Large intestine (tissue), 3 donors: ENCODE measurements at regions not wholly inside any gene's neighbourhood (a gene's known extent, or its start where the extent isn't known, plus 50 kb on each side); places are given as distances from the start of the nearest gene placed in this dataset.

Experiments
- DNase-seq, 2 donors: peaks; one replicate each; pipeline versions ENCODE4 v3.0.0 to v3.0.0-alpha.2; 2013
- H3K27ac ChIP-seq: one replicate; pipeline ENCODE4 v1.5.1; 2013; ENCODE audit warnings: low read length
- H3K27me3 ChIP-seq: 2 replicates; pipeline ENCODE4 v1.6.1; 2013; ENCODE audit warnings: low read length; ENCODE audit not compliant: control insufficient read depth, insufficient read depth
- H3K36me3 ChIP-seq: 2 replicates; pipeline ENCODE4 v1.6.1; 2013; ENCODE audit warnings: low read length; ENCODE audit not compliant: control insufficient read depth, insufficient read depth
- H3K4me1 ChIP-seq: one replicate; pipeline ENCODE4 v1.6.1; 2013; ENCODE audit warnings: low read length; ENCODE audit not compliant: control insufficient read depth, insufficient read depth
- H3K4me3 ChIP-seq: one replicate; pipeline ENCODE4 v1.5.1; 2013; ENCODE audit warnings: low read length
- H3K9me3 ChIP-seq: one replicate; pipeline ENCODE4 v1.6.1; 2013; ENCODE audit warnings: mild to moderate bottlenecking, low read depth, low read length, moderate library complexity; ENCODE audit not compliant: control insufficient read depth
- WGBS: methylation state at CpG from one replicate; pipeline ENCODE4 v1.1.5; 2013; ENCODE audit warnings: low lambda C conversion rate; ENCODE audit not compliant: insufficient coverage; 5-methylcytosine and 5-hydroxymethylcytosine counted together

GRCh38 chr4:44071959-44072955, 376.4 kb downstream of the KCTD8 start:
- Histone ChIP-seq H3K36me3 (no peaks in the 10 kb centered on the region), H3K9me3 (peaks cover 3% of the 10 kb centered on the region), H3K4me1 (no peaks in the 10 kb centered on the region), H3K27ac (no peak overlapping the region), H3K27me3 (no peaks in the 10 kb centered on the region), H3K4me3 (no peak overlapping the region)
- no CpG with 5 or more reads among the region's 12 CpGs for WGBS
- DNase-seq = no peak

- Histone ChIP-seq H3K4me3 (no peak overlapping the region), H3K4me1 (no peaks in the 10 kb centered on the region), H3K27ac (no peak overlapping the region), H3K36me3 (no peaks in the 10 kb centered on the region), H3K9me3 (no peaks in the 10 kb centered on the region), H3K27me3 (no peaks in the 10 kb centered on the region)
- DNase-seq = no peak
Observed at GRCh38 chr4:44086753-44087152, 361.9 kb downstream of the KCTD8 start.

- Histone ChIP-seq H3K4me3 (no peak overlapping the region), H3K4me1 (no peaks in the 10 kb centered on the region), H3K36me3 (no peaks in the 10 kb centered on the region), H3K9me3 (no peaks in the 10 kb centered on the region), H3K27ac (no peak overlapping the region), H3K27me3 (no peaks in the 10 kb centered on the region)
- no peak for DNase-seq
Observed at GRCh38 chr4:44093390-44093789, 355.2 kb downstream of the KCTD8 start.

GRCh38 chr4:44098973-44099372, 349.6 kb downstream of the KCTD8 start:
- Histone ChIP-seq H3K27me3 (no peaks in the 10 kb centered on the region), H3K27ac (no peak overlapping the region), H3K36me3 (no peaks in the 10 kb centered on the region), H3K9me3 (no peaks in the 10 kb centered on the region), H3K4me3 (no peak overlapping the region), H3K4me1 (no peaks in the 10 kb centered on the region)
- WGBS = 96% methylated on average over 7 of the region's 7 CpGs
- no peak for DNase-seq

- WGBS = no CpG with 5 or more reads among the region's 6 CpGs
- Histone ChIP-seq H3K9me3 (no peaks in the 10 kb centered on the region), H3K4me1 (no peaks in the 10 kb centered on the region), H3K27ac (no peak overlapping the region), H3K4me3 (no peak overlapping the region), H3K36me3 (no peaks in the 10 kb centered on the region), H3K27me3 (no peaks in the 10 kb centered on the region)
- DNase-seq = no peak
Observed at GRCh38 chr4:44100456-44100855, 348.2 kb downstream of the KCTD8 start.

GRCh38 chr4:44118971-44119680, 329.5 kb downstream of the KCTD8 start:
- H3K9me3 ChIP-seq = no peaks in the 10 kb centered on the region

GRCh38 chr4:44120646-44121045, 328.0 kb downstream of the KCTD8 start:
- Histone ChIP-seq H3K27ac (no peak overlapping the region), H3K4me3 (no peak overlapping the region), H3K4me1 (no peaks in the 10 kb centered on the region), H3K27me3 (no peaks in the 10 kb centered on the region), H3K36me3 (no peaks in the 10 kb centered on the region), H3K9me3 (no peaks in the 10 kb centered on the region)
- 100% methylated on average over 1 of the region's 2 CpGs for WGBS
- no peak for DNase-seq

More at GRCh38 chr4:44118971-44119680, 329.5 kb downstream of the KCTD8 start:
- 58% methylated on average over 2 of the region's 3 CpGs for WGBS
- no peak overlapping the region for H3K27ac ChIP-seq
- no peak overlapping the region for H3K4me3 ChIP-seq
- H3K27me3 ChIP-seq = no peaks in the 10 kb centered on the region
- H3K36me3 ChIP-seq = no peaks in the 10 kb centered on the region
- DNase-seq = no peak
- H3K4me1 ChIP-seq = no peaks in the 10 kb centered on the region

GRCh38 chr4:44121210-44121609, 327.4 kb downstream of the KCTD8 start:
- Histone ChIP-seq H3K9me3 (no peaks in the 10 kb centered on the region), H3K36me3 (no peaks in the 10 kb centered on the region), H3K4me3 (no peak overlapping the region), H3K27me3 (no peaks in the 10 kb centered on the region), H3K4me1 (no peaks in the 10 kb centered on the region), H3K27ac (no peak overlapping the region)
- WGBS = 80% methylated on average over 1 of the region's 1 CpG
- no peak for DNase-seq
